ENCODE measurements at regions not wholly inside any gene's neighbourhood (a gene's known extent, or its start where the extent isn't known, plus 50 kb on each side); places are given as distances from the start of the nearest gene placed in this dataset.

DNA sequence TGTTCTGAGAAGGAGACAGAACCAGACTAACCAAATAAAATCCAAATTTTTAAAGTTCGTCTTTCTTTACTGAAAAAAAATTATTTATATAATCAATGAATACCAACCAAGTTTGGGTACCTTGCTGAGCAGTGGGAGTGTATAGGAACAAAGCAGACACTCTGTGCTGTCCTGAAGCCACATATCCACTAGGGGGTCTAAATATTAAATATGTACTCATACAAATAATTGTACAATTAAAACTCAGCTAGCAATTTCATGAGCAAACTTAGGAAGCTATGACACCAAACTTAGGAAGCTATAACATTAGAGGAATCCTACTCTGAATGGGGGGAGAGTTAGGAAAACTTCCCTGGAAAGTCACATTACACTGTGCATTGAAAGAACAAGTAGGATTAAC lies 582.0 kb upstream of the EPHA5 start:
- H3K4me1 Mint-ChIP-seq, result no peaks in the 10 kb centered on the region
- H3K27ac Mint-ChIP-seq, result no peak overlapping the region
- DNase-seq, result no peak
- H3K27me3 Mint-ChIP-seq, result no peaks in the 10 kb centered on the region
- no peak for ATAC-seq
- CTCF ChIA-PET, result no interaction called here
- peaks cover 7% of the 10 kb centered on the region for H3K9me3 Mint-ChIP-seq (ENCODE audit: low read depth)
- no peak overlapping the region for H3K4me3 Mint-ChIP-seq
- no peaks in the 10 kb centered on the region for H3K36me3 Mint-ChIP-seq

GRCh38 chr4:66246643-66247042 lies 576.4 kb upstream of the EPHA5 start:
- peaks cover 10% of the 10 kb centered on the region for H3K9me3 Mint-ChIP-seq (ENCODE audit: low read depth)
- DNase-seq (no peak), ATAC-seq (no peak)
- CTCF ChIA-PET, result no interaction called here
- no peak overlapping the region for H3K27ac Mint-ChIP-seq
- no peaks in the 10 kb centered on the region for H3K27me3 Mint-ChIP-seq
- no peaks in the 10 kb centered on the region for H3K4me1 Mint-ChIP-seq
- no peak overlapping the region for H3K4me3 Mint-ChIP-seq
- no peaks in the 10 kb centered on the region for H3K36me3 Mint-ChIP-seq

DNA sequence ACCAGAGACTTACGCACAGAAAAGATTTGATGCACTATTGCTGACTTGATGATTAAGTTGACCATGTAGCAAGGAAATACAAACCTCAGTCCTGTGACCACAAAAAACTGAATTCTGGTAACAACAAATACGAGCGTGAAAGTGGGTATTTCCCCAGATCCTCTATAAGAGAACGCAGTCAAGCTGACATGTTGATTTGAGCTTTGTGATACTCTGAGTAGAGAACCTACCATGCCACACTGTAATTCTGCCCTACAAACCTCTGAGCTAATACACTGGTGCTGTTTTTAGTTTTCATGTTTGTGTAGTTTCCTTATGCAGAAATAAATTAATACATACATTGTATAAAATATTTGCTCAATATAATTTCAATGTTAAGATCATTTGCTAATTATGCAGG lies 565.6 kb upstream of the EPHA5 start:
- H3K9me3 Mint-ChIP-seq (ENCODE audit: low read depth), result peaks cover 2% of the 10 kb centered on the region
- no peak overlapping the region for H3K27ac Mint-ChIP-seq

DNA sequence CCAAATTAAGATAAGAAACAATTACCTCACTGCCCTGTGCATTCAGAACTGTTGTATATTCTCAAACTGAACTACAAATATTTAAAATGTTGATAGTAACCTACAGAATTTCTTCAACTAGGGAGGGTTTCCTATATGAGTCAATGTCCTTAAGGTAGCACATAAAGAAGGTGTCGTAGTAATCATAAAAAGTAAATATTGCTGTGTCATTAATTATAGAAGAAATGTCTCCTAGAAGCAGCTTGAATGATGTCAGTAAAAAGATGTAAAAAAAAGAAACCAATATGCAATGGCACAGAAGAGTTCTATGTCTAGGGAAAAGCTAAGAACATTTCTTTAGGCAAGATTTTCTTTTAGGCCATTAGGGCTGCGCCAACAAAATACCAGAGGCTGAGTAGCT lies 559.6 kb upstream of the EPHA5 start:
- Mint-ChIP-seq H3K4me1 (no peaks in the 10 kb centered on the region), H3K36me3 (no peaks in the 10 kb centered on the region), H3K27me3 (no peaks in the 10 kb centered on the region), H3K4me3 (no peak overlapping the region), H3K9me3 (ENCODE audit: low read depth) (peaks cover 2% of the 10 kb centered on the region), H3K27ac (no peak overlapping the region)
- ATAC-seq (no peak), DNase-seq (no peak)
- CTCF ChIA-PET, result no interaction called here

More for the DNA sequence above, 565.6 kb upstream of the EPHA5 start:
- ATAC-seq, result no peak
- H3K4me1 Mint-ChIP-seq, result no peaks in the 10 kb centered on the region
- H3K36me3 Mint-ChIP-seq, result no peaks in the 10 kb centered on the region
- CTCF ChIA-PET, result no interaction called here
- no peak overlapping the region for H3K4me3 Mint-ChIP-seq
- DNase-seq, result no peak
- H3K27me3 Mint-ChIP-seq, result no peaks in the 10 kb centered on the region

DNA sequence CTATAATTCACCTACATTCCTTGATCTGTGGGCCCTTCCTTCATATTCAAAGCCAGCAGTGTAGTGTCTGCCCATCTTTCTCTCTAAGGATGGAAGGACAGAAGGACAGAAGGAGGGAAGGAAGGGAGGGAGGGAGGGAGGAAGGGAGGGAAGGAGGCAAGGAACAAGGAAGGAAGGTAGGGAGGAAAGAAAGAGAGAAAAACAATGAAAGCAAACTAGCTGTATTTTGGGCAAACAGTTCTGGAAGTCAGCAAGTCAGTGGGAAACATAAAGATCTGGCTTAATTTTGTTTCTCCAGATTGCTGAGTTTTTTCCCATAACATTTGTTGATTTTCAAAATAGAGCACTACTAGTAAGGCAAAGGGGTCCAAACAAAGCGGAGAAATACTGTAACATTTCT lies 555.2 kb upstream of the EPHA5 start:
- DNase-seq (no peak), ATAC-seq (no peak)
- Mint-ChIP-seq H3K4me3 (no peak overlapping the region), H3K27me3 (no peaks in the 10 kb centered on the region), H3K9me3 (ENCODE audit: low read depth) (peaks cover 6% of the 10 kb centered on the region), H3K4me1 (no peaks in the 10 kb centered on the region), H3K27ac (no peak overlapping the region), H3K36me3 (no peaks in the 10 kb centered on the region)
- CTCF ChIA-PET, result no interaction called here

- CTCF ChIA-PET, result no interaction called here
- DNase-seq (no peak), ATAC-seq (no peak)
- Mint-ChIP-seq H3K27me3 (no peaks in the 10 kb centered on the region), H3K9me3 (ENCODE audit: low read depth) (peaks cover 6% of the 10 kb centered on the region), H3K4me3 (no peak overlapping the region), H3K27ac (no peak overlapping the region), H3K4me1 (no peaks in the 10 kb centered on the region), H3K36me3 (no peaks in the 10 kb centered on the region)
Measured at GRCh38 chr4:66223068-66223703, 552.9 kb upstream of the EPHA5 start.

DNA sequence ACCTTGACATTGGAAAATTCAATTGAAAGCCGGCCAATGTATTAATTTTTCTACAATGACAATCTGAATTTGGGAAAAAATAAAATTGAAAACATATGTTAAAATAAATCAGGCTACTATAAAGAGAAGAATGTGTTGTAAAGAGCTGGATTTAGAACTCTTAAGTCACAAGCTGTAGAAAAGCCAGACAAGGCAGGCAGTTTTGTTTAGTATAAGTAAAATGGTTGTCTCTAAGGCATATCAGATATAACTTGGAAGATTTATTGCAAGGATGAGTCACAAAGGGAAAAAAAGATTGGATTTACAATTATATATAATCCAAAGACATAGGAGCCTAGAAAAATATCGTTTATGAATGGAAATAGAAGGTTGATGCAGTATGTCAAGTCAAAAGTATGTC lies 549.1 kb upstream of the EPHA5 start:
- H3K9me3 Mint-ChIP-seq (ENCODE audit: low read depth), result peaks cover 5% of the 10 kb centered on the region
- H3K4me3 Mint-ChIP-seq, result no peak overlapping the region
- DNase-seq (no peak), ATAC-seq (no peak)
- H3K27me3 Mint-ChIP-seq, result no peaks in the 10 kb centered on the region
- H3K4me1 Mint-ChIP-seq, result no peaks in the 10 kb centered on the region
- CTCF ChIA-PET, result no interaction called here
- no peaks in the 10 kb centered on the region for H3K36me3 Mint-ChIP-seq
- H3K27ac Mint-ChIP-seq, result no peak overlapping the region

DNA sequence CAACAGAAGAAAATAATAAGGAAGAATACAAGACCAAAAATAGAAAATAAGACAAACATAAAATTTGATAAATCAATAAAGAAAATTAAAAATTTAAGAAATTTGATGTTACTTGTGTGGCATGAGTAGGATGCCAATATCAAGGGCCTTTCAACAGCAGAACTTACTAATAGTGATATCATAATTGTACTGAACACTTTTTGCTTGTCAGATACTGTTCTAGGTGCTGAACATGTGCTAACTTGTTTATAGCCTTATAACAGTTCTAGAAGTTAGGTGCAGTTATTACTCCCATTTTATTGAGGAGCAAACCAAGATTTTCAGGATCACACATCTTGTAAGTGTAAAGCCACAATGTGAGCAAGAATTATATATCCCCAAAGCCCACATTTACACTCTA lies 546.0 kb upstream of the EPHA5 start:
- no peaks in the 10 kb centered on the region for H3K4me1 Mint-ChIP-seq
- ATAC-seq, result no peak
- no peaks in the 10 kb centered on the region for H3K36me3 Mint-ChIP-seq
- CTCF ChIA-PET, result no interaction called here
- H3K9me3 Mint-ChIP-seq (ENCODE audit: low read depth), result peaks cover 2% of the 10 kb centered on the region
- H3K4me3 Mint-ChIP-seq, result no peak overlapping the region
- no peak for DNase-seq
- no peak overlapping the region for H3K27ac Mint-ChIP-seq
- H3K27me3 Mint-ChIP-seq, result no peaks in the 10 kb centered on the region

GRCh38 chr4:66212489-66212888 lies 542.2 kb upstream of the EPHA5 start:
- DNase-seq, result no peak
- Mint-ChIP-seq H3K4me3 (no peak overlapping the region), H3K27ac (no peak overlapping the region), H3K9me3 (ENCODE audit: low read depth) (peaks cover 11% of the 10 kb centered on the region), H3K4me1 (no peaks in the 10 kb centered on the region), H3K36me3 (no peaks in the 10 kb centered on the region), H3K27me3 (no peaks in the 10 kb centered on the region)
- CTCF ChIA-PET, result no interaction called here
- no peak for ATAC-seq

DNA sequence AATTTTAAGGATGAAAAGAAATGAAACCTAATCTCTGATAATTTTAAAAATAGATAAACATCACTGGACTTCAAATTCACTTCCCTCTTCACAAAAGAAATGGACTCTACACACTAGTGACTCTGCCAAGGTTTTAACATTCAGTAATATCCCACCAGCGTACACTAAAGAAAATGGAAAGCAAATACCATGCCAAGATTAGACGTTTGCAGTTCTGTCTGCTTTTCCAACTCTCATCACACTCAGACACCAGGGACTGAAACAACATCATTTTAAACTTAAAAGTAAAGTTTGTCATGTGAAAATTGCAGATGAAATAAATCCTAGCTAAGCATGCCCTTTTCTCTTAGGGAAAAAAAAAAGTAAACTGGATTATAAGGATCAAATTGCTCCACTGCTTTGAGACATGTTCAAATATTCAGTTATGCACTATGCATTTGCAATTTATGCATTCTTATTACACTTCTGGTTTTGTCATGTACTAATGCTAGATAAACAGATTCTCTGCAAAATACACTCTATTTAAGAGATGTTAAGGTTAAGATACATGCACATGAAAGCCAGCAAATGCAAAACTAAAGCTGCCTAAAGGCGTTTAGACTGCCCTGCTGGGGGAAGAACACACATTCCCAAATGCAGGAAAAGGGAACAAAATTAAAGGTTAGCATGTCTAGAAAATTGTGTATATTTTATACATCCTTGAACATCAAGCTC lies 534.4 kb upstream of the EPHA5 start:
- DNase-seq (no peak), ATAC-seq (no peak)
- peaks cover 7% of the 10 kb centered on the region for H3K9me3 Mint-ChIP-seq (ENCODE audit: low read depth)
- CTCF ChIA-PET, result interaction anchor here (1.0 kb wide), 1 partner anchor 20 kb away, joined by 3 read pairs; no protein-coding TSS in a partner anchor
- no peaks in the 10 kb centered on the region for H3K27me3 Mint-ChIP-seq
- no peak overlapping the region for H3K27ac Mint-ChIP-seq
- H3K4me1 Mint-ChIP-seq, result no peaks in the 10 kb centered on the region
- no peak overlapping the region for H3K4me3 Mint-ChIP-seq
- H3K36me3 Mint-ChIP-seq, result no peaks in the 10 kb centered on the region

- no peaks in the 10 kb centered on the region for H3K27me3 Mint-ChIP-seq
- H3K9me3 Mint-ChIP-seq (ENCODE audit: low read depth), result peaks cover 4% of the 10 kb centered on the region
- CTCF ChIA-PET, result no interaction called here
Measured at GRCh38 chr4:66202870-66203269, 532.6 kb upstream of the EPHA5 start.

GRCh38 chr4:66197451-66197850 lies 527.2 kb upstream of the EPHA5 start:
- H3K27me3 Mint-ChIP-seq, result no peaks in the 10 kb centered on the region
- no peaks in the 10 kb centered on the region for H3K4me1 Mint-ChIP-seq
- H3K9me3 Mint-ChIP-seq (ENCODE audit: low read depth), result peaks cover 2% of the 10 kb centered on the region
- DNase-seq, result no peak
- no peak for ATAC-seq
- CTCF ChIA-PET, result no interaction called here
- no peaks in the 10 kb centered on the region for H3K36me3 Mint-ChIP-seq
- no peak overlapping the region for H3K4me3 Mint-ChIP-seq
- no peak overlapping the region for H3K27ac Mint-ChIP-seq

More at GRCh38 chr4:66202870-66203269, 532.6 kb upstream of the EPHA5 start:
- DNase-seq (no peak), ATAC-seq (no peak)
- Mint-ChIP-seq H3K36me3 (no peaks in the 10 kb centered on the region), H3K4me3 (no peak overlapping the region), H3K27ac (no peak overlapping the region), H3K4me1 (no peaks in the 10 kb centered on the region)

- H3K27ac Mint-ChIP-seq, result no peak overlapping the region
- peaks cover 3% of the 10 kb centered on the region for H3K9me3 Mint-ChIP-seq (ENCODE audit: low read depth)
- no peaks in the 10 kb centered on the region for H3K27me3 Mint-ChIP-seq
- no peak for ATAC-seq
- no peaks in the 10 kb centered on the region for H3K36me3 Mint-ChIP-seq
- H3K4me1 Mint-ChIP-seq, result no peaks in the 10 kb centered on the region
- no peak for DNase-seq
- CTCF ChIA-PET, result no interaction called here
- no peak overlapping the region for H3K4me3 Mint-ChIP-seq
Measured at GRCh38 chr4:66193487-66193886, 523.2 kb upstream of the EPHA5 start.

GRCh38 chr4:66187175-66187720 lies 517.0 kb upstream of the EPHA5 start:
- Mint-ChIP-seq H3K9me3 (ENCODE audit: low read depth) (peaks cover 4% of the 10 kb centered on the region), H3K27me3 (no peaks in the 10 kb centered on the region)
- no peak for DNase-seq

More at GRCh38 chr4:66187175-66187720, 517.0 kb upstream of the EPHA5 start:
- CTCF ChIA-PET, result no interaction called here
- H3K4me3 Mint-ChIP-seq, result no peak overlapping the region
- no peak overlapping the region for H3K27ac Mint-ChIP-seq
- no peaks in the 10 kb centered on the region for H3K4me1 Mint-ChIP-seq
- H3K36me3 Mint-ChIP-seq, result no peaks in the 10 kb centered on the region
- ATAC-seq, result no peak

All from activated CD8-positive, alpha-beta memory T cell treated with anti-CD3 and anti-CD28 coated beads, Interleukin-2, amount 10 ng/mL, durations not matched to agents 7 days and 5 days (primary cell).